H9 (cell line): ENCODE measurements at regions not wholly inside any gene's neighbourhood (a gene's known extent, or its start where the extent isn't known, plus 50 kb on each side); places are given as distances from the start of the nearest gene placed in this dataset.

Source experiments
- DNase-seq: peaks from one replicate; pipeline ENCODE4 v3.0.0-alpha.2; 2017
- H2AFZ ChIP-seq: one replicate; pipeline ENCODE4 v1.6.1; 2013; ENCODE audit warnings: mild to moderate bottlenecking, low read length, control low read depth, moderate library complexity
- H2AK5ac ChIP-seq: 2 replicates; pipeline ENCODE4 v1.6.1; 2013; ENCODE audit warnings: low read length, control low read depth, mixed read lengths; ENCODE audit not compliant: insufficient read length
- H2BK120ac ChIP-seq: one replicate; pipeline ENCODE4 v1.6.1; 2013; ENCODE audit warnings: low read depth, mild to moderate bottlenecking, low read length, control low read depth, inconsistent platforms; ENCODE audit not compliant: poor library complexity, severe bottlenecking
- H2BK12ac ChIP-seq: 2 replicates; pipeline ENCODE4 v1.6.1; 2013; ENCODE audit warnings: low read length, control low read depth, mixed read lengths, low read depth; ENCODE audit not compliant: insufficient read length
- H2BK15ac ChIP-seq: 2 replicates; pipeline ENCODE4 v1.6.1; 2013; ENCODE audit warnings: low read depth, low read length, control low read depth
- H2BK20ac ChIP-seq: one replicate; pipeline ENCODE4 v1.6.1; 2013; ENCODE audit warnings: low read depth, mild to moderate bottlenecking, low read length, control low read depth, inconsistent platforms; ENCODE audit not compliant: poor library complexity, severe bottlenecking
- H2BK5ac ChIP-seq: 2 replicates; pipeline ENCODE4 v1.6.1; 2013; ENCODE audit warnings: low read length, control low read depth, mixed read lengths; ENCODE audit not compliant: insufficient read length
- H3K14ac ChIP-seq: 2 replicates; pipeline ENCODE4 v1.6.1; 2013; ENCODE audit warnings: low read length, control low read depth; ENCODE audit not compliant: insufficient read depth
- H3K18ac ChIP-seq: 2 replicates; pipeline ENCODE4 v1.6.1; 2013; ENCODE audit warnings: low read depth, mild to moderate bottlenecking, mixed read lengths, low read length, control low read depth; ENCODE audit not compliant: insufficient read length
- H3K23ac ChIP-seq: 2 replicates; pipeline ENCODE4 v1.6.1; 2013; ENCODE audit warnings: low read length, control low read depth, mixed read lengths, low read depth; ENCODE audit not compliant: insufficient read length
- H3K23me2 ChIP-seq: 2 replicates; pipeline ENCODE4 v1.6.1; 2013; ENCODE audit warnings: low read depth, mild to moderate bottlenecking, mixed read lengths, low read length, control low read depth; ENCODE audit not compliant: insufficient read length, poor library complexity, severe bottlenecking
- H3K27ac ChIP-seq: 2 replicates; pipeline ENCODE4 v1.5.1; 2013; ENCODE audit warnings: low read length, control low read depth, mixed read lengths, low read depth; ENCODE audit not compliant: insufficient read length
- H3K27me3 ChIP-seq: 2 replicates; pipeline ENCODE4 v1.6.1; 2013; ENCODE audit warnings: low read length, control low read depth, inconsistent platforms; ENCODE audit not compliant: insufficient read depth
- H3K4ac ChIP-seq: 2 replicates; pipeline ENCODE4 v1.6.1; 2013; ENCODE audit warnings: low read depth, mild to moderate bottlenecking, control low read depth, inconsistent platforms, low read length, moderate library complexity
- H3K4me1 ChIP-seq: 2 replicates; pipeline ENCODE4 v1.6.1; 2013; ENCODE audit warnings: low read length, control low read depth, inconsistent platforms; ENCODE audit not compliant: insufficient read depth
- H3K4me2 ChIP-seq: 2 replicates; pipeline ENCODE4 v1.6.1; 2013; ENCODE audit warnings: low read length, control low read depth, mixed read lengths; ENCODE audit not compliant: insufficient read length, insufficient read depth
- H3K56ac ChIP-seq: 2 replicates; pipeline ENCODE4 v1.6.1; 2013; ENCODE audit warnings: low read depth, mild to moderate bottlenecking, mixed read lengths, low read length, control low read depth; ENCODE audit not compliant: insufficient read length
- H3K79me1 ChIP-seq: 2 replicates; pipeline ENCODE4 v1.6.1; 2013; ENCODE audit warnings: low read depth, mild to moderate bottlenecking, moderate library complexity, low read length, control low read depth, inconsistent platforms; ENCODE audit not compliant: insufficient read depth, poor library complexity, severe bottlenecking
- H3K79me2 ChIP-seq: 2 replicates; pipeline ENCODE4 v1.6.1; 2013; ENCODE audit warnings: low read length, control low read depth, inconsistent platforms; ENCODE audit not compliant: insufficient read depth
- H3K9ac ChIP-seq: 2 replicates; pipeline ENCODE4 v1.6.1; 2013; ENCODE audit warnings: low read length, control low read depth, mixed read lengths; ENCODE audit not compliant: insufficient read length; ENCODE audit errors: extremely low read depth
- H3K9me3 ChIP-seq: one replicate; pipeline ENCODE4 v1.6.1; 2013; ENCODE audit warnings: low read depth, low read length, inconsistent platforms; ENCODE audit not compliant: control insufficient read depth
- H3T11ph ChIP-seq: one replicate; pipeline ENCODE4 v1.6.1; 2013; ENCODE audit warnings: mild to moderate bottlenecking, low read length, control low read depth, inconsistent platforms
- H4K20me1 ChIP-seq: one replicate; pipeline ENCODE4 v1.6.1; 2013; ENCODE audit not compliant: control insufficient read depth, insufficient read length, insufficient read depth
- H4K5ac ChIP-seq: 2 replicates; pipeline ENCODE4 v1.6.1; 2013; ENCODE audit warnings: low read depth, mild to moderate bottlenecking, mixed read lengths, low read length, control low read depth; ENCODE audit not compliant: insufficient read length
- H4K8ac ChIP-seq: replicated peaks from 2 replicates; pipeline ENCODE4 v1.6.1; 2013; ENCODE audit warnings: low read length, control low read depth, mixed read lengths, low read depth; ENCODE audit not compliant: insufficient read length
- H4K91ac ChIP-seq: 2 replicates; pipeline ENCODE4 v1.6.1; 2013; ENCODE audit warnings: low read depth, mild to moderate bottlenecking, moderate library complexity, mixed read lengths, low read length, control low read depth; ENCODE audit not compliant: insufficient read length
- H3K27ac Mint-ChIP-seq, 3 experiments: 2 replicates in 2 of 3; 3 replicates in 1 of 3; pipeline ENCODE4 v1.8.0; 2020 to 2021; ENCODE audit warnings: mixed read lengths in 3 of 3, mild to moderate bottlenecking in 1 of 3, moderate library complexity in 1 of 3
- H3K27me3 Mint-ChIP-seq: 2 replicates; pipeline ENCODE4 v1.8.0; 2021; ENCODE audit warnings: low read depth, mild to moderate bottlenecking, moderate library complexity, mixed read lengths
- H3K36me3 Mint-ChIP-seq, 3 experiments: 2 replicates in 2 of 3; 3 replicates in 1 of 3; pipeline ENCODE4 v1.8.0; 2020 to 2021; ENCODE audit warnings: low read depth in 3 of 3, mixed read lengths in 3 of 3; ENCODE audit not compliant: insufficient read depth in 1 of 3
- H3K4me1 Mint-ChIP-seq, 2 experiments: 2 replicates each; pipeline ENCODE4 v1.8.0; 2020; ENCODE audit warnings: mixed read lengths in 2 of 2
- H3K4me3 Mint-ChIP-seq, 2 experiments: 2 replicates in 1 of 2; 3 replicates in 1 of 2; pipeline ENCODE4 v1.8.0; 2020 to 2021; ENCODE audit warnings: mild to moderate bottlenecking in 2 of 2, mixed read lengths in 2 of 2, moderate library complexity in 1 of 2
- H3K9me3 Mint-ChIP-seq, 2 experiments: 2 replicates in 1 of 2; 3 replicates in 1 of 2; pipeline ENCODE4 v1.8.0; 2020; ENCODE audit warnings: mild to moderate bottlenecking in 2 of 2, mixed read lengths in 2 of 2, moderate library complexity in 1 of 2
- CTCF ChIP-seq: fragments of 200-600 bp; sonication (generic); conservative IDR thresholded peaks from 3 replicates; pipeline ENCODE4 v1.8.0; 2021; ENCODE audit warnings: antibody characterized with exemption, mild to moderate bottlenecking
- WGBS: extraction: QIAGEN DNeasy Blood & Tissue Kit; methylation state at CpG from one replicate; pipeline ENCODE4 v1.1.7; 2013; ENCODE audit warnings: missing lambda C conversion rate, low lambda C conversion rate, mixed read lengths; ENCODE audit not compliant: insufficient read length; ENCODE audit errors: extremely low coverage; 5-methylcytosine and 5-hydroxymethylcytosine counted together

- no peak overlapping the region for H3K27ac Mint-ChIP-seq
- no peak overlapping the region for H2BK15ac ChIP-seq
- no peak for TF ChIP-seq CTCF
Observed at GRCh38 chr13:104841110-104841509, 1694.4 kb downstream of the EFNB2 start.

More at GRCh38 chr13:104841110-104841509, 1694.4 kb downstream of the EFNB2 start:
- Histone ChIP-seq H4K8ac (no peak overlapping the region), H2BK120ac (no peak overlapping the region), H4K5ac (no peak overlapping the region), H2BK5ac (no peak overlapping the region), H2AFZ (no peak overlapping the region), H2BK12ac (no peak overlapping the region), H3K9ac (no peak overlapping the region), H3K9me3 (no peaks in the 10 kb centered on the region), H3K18ac (no peak overlapping the region), H3K4ac (no peak overlapping the region), H2AK5ac (no peak overlapping the region), H4K91ac (no peak overlapping the region), H3K23me2 (no peaks in the 10 kb centered on the region), H3K27me3 (no peaks in the 10 kb centered on the region), H3K27ac (no peak overlapping the region), H3K4me1 (no peaks in the 10 kb centered on the region), H3K56ac (no peak overlapping the region), H3K23ac (no peak overlapping the region), H4K20me1 (no peaks in the 10 kb centered on the region), H3T11ph (no peak overlapping the region), H3K79me2 (no peaks in the 10 kb centered on the region), H2BK20ac (no peak overlapping the region), H3K79me1 (no peaks in the 10 kb centered on the region), H3K4me2 (no peak overlapping the region), H3K14ac (no peak overlapping the region)
- WGBS, result no CpG with 5 or more reads among the region's 6 CpGs
- no peak for DNase-seq
- H3K4me1 Mint-ChIP-seq, result peaks cover 3 to 5% of the 10 kb centered on the region in 2 experiments
- no peaks in the 10 kb centered on the region for H3K9me3 Mint-ChIP-seq
- no peak overlapping the region for H3K4me3 Mint-ChIP-seq
- no peaks in the 10 kb centered on the region for H3K27me3 Mint-ChIP-seq
- no peaks in the 10 kb centered on the region; a peak in 1 of 7 replicates for H3K36me3 Mint-ChIP-seq
